ENCODE measurements at regions not wholly inside any gene's neighbourhood (a gene's known extent, or its start where the extent isn't known, plus 50 kb on each side); places are given as distances from the start of the nearest gene placed in this dataset.

DNA sequence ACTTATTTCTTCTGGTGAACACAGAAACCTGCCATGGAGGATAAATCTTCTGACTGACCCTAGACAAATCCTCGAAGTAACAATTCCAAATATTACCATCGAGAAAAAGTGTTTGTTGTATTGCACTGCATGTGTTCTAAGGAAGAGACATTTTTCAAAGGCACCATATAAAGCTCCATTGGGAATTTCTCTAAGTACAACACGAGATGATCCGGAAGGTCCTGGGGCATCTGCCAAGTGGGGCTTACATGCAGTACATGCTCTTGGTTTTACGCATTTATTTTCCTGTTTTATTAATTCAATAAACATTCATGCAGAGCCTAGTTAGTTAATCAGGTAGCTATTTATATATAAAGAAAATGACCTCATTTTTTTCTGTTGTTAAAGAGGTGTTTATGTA, 692.0 kb upstream of the IGFBP3 start:
- TF ChIP-seq POLR2AphosphoS5 (IDR thresholded peaks at IDR 0.05; ENCODE audit: borderline replicate concordance, low read depth, low read length) (no peak), EZH2 (IDR thresholded peaks at IDR 0.05) (no peak), FOXP2 (optimal IDR thresholded peaks at IDR 0.05; ENCODE audit: control extremely low read depth, extremely low read length, insufficient read depth) (no peak)

All from SK-N-MC (cell line).